ENCODE measurements at regions not wholly inside any gene's neighbourhood (a gene's known extent, or its start where the extent isn't known, plus 50 kb on each side); places are given as distances from the start of the nearest gene placed in this dataset.

GRCh38 chr7:115350764-115351163 is 428.9 kb downstream of the MDFIC start:
- Histone ChIP-seq H4K8ac (ENCODE audit: extremely low read depth, insufficient read depth, low read length) (no peak overlapping the region), H3K36me3 (ENCODE audit: control insufficient read depth in 2 of 4, insufficient read depth in 4 of 4, low read length in 3 of 4) (no peaks in the 10 kb centered on the region), H3K23ac (ENCODE audit: insufficient read length) (no peak overlapping the region), H2BK5ac (ENCODE audit: low read depth, low read length) (no peak overlapping the region), H4K91ac (replicated peaks; ENCODE audit: insufficient read length, low read length) (no peak overlapping the region), H2BK20ac (ENCODE audit: low read length) (no peak overlapping the region), H3K4ac (replicated peaks; ENCODE audit: insufficient read length, low read depth, low read length) (no peak overlapping the region), H3K79me2 (ENCODE audit: control insufficient read depth in 1 of 2, insufficient read depth in 2 of 2, low read length in 2 of 2) (no peaks in the 10 kb centered on the region), H4K20me1 (replicated peaks in 1 of 2; ENCODE audit: control insufficient read depth in 1 of 2, insufficient read depth in 2 of 2, low read length in 2 of 2) (no peaks in the 10 kb centered on the region), H3K27ac (ENCODE audit: low read depth, low read length) (no peak overlapping the region), H3K18ac (ENCODE audit: extremely low read depth, low read length) (no peak overlapping the region), H3K4me2 (ENCODE audit: insufficient read depth in 1 of 2, low read depth in 2 of 2, low read length in 2 of 2) (no peak overlapping the region), H2AK5ac (ENCODE audit: low read depth, low read length) (no peak overlapping the region), H3K27me3 (replicated peaks in 1 of 4; ENCODE audit: control insufficient read depth in 3 of 4, extremely low read depth in 1 of 4, insufficient read depth in 3 of 4, low read length in 3 of 4) (peaks cover 0 to 1% (median 0%) of the 10 kb centered on the region in 4 experiments; a peak in 1 of 7 replicates), H3K14ac (ENCODE audit: insufficient read length) (no peak overlapping the region), H3K79me1 (ENCODE audit: low read depth, low read length) (no peaks in the 10 kb centered on the region), H3K9ac (replicated peaks in 1 of 4; ENCODE audit: extremely low read depth in 1 of 4, low read depth in 3 of 4, low read length in 3 of 4) (no peak overlapping the region), H3K4me1 (replicated peaks in 1 of 4; ENCODE audit: control insufficient read depth in 3 of 4, insufficient read depth in 4 of 4, low read length in 3 of 4) (no peaks in the 10 kb centered on the region), H2BK15ac (ENCODE audit: low read length) (no peak overlapping the region), H4K5ac (ENCODE audit: insufficient read length, low read depth, low read length) (no peak overlapping the region), H3K56ac (replicated peaks; ENCODE audit: insufficient read length, low read depth, low read length) (no peak overlapping the region), H2BK120ac (replicated peaks; ENCODE audit: low read depth, low read length) (no peak overlapping the region), H3K9me3 (ENCODE audit: insufficient read depth in 2 of 2, low read depth in 1 of 2, low read length in 1 of 2) (no peaks in the 10 kb centered on the region), H3K4me3 (ENCODE audit: extremely low read depth in 1 of 4, insufficient read depth in 2 of 4, low read depth in 3 of 4, low read length in 4 of 4) (no peak overlapping the region), H2AFZ (ENCODE audit: low read length) (no peak overlapping the region), H2BK12ac (ENCODE audit: low read depth, low read length) (no peak overlapping the region), H3K23me2 (ENCODE audit: low read depth, low read length) (no peaks in the 10 kb centered on the region)
- no peak for FAIRE-seq
- WGBS, 2 experiments (ENCODE audit: extremely low coverage in 1 of 2, insufficient coverage in 1 of 2, insufficient read length in 1 of 2, insufficient replicate concordance in 2 of 2, low coverage in 1 of 2, low lambda C conversion rate in 2 of 2, missing lambda C conversion rate in 1 of 2), result 95% methylated on average over 1 of the region's 1 CpG; no CpG with 5 or more reads in 1 of the 2 experiments
- ChIA-PET POLR2A (ENCODE audit: partially characterized antibody) (no interaction called here), CTCF (ENCODE audit: partially characterized antibody) (no interaction called here)
- DNase-seq (ENCODE audit: low read depth in 1 of 2, low spot score in 2 of 2), result no peak
- TF ChIP-seq HDAC2 (IDR thresholded peaks at IDR 0.05; ENCODE audit: borderline replicate concordance in 1 of 2, low read depth in 2 of 2, low read length in 2 of 2), result no peak
- TF ChIP-seq RAD21 (IDR thresholded peaks at IDR 0.05 in 1 of 2, conservative IDR thresholded peaks at IDR 0.05 in 1 of 2; ENCODE audit: low read depth in 2 of 2, low read length in 2 of 2), result no peak
- no peak for TF ChIP-seq RFX5 (IDR thresholded peaks at IDR 0.05; ENCODE audit: borderline replicate concordance, low read depth, low read length)
- TF ChIP-seq NANOG (IDR thresholded peaks at IDR 0.05; ENCODE audit: insufficient read depth, low read depth, low read length, poor library complexity, severe bottlenecking), result no peak
- no peak for TF ChIP-seq YY1 (IDR thresholded peaks at IDR 0.05; ENCODE audit: low read depth, low read length)
